Ectodermal cell (in vitro differentiated cells): ENCODE measurements at regions not wholly inside any gene's neighbourhood (a gene's known extent, or its start where the extent isn't known, plus 50 kb on each side); places are given as distances from the start of the nearest gene placed in this dataset.

ENCODE experiments used
- H3K27ac ChIP-seq: 2 replicates; pipeline ENCODE4 v1.7.0; 2013; ENCODE audit warnings: mild to moderate bottlenecking, low read depth, low read length; ENCODE audit not compliant: insufficient read depth, poor library complexity, severe bottlenecking
- H3K27me3 ChIP-seq: 2 replicates; pipeline ENCODE4 v1.7.0; 2013; ENCODE audit warnings: mild to moderate bottlenecking, low read length; ENCODE audit not compliant: insufficient read depth, control insufficient read depth, poor library complexity, severe bottlenecking
- H3K36me3 ChIP-seq: one replicate; pipeline ENCODE4 v1.7.0; 2013; ENCODE audit warnings: low read length; ENCODE audit not compliant: control insufficient read depth, insufficient read depth
- H3K4me1 ChIP-seq: one replicate; pipeline ENCODE4 v1.7.0; 2013; ENCODE audit warnings: low read length; ENCODE audit not compliant: control insufficient read depth, insufficient read depth
- H3K4me3 ChIP-seq: 2 replicates; pipeline ENCODE4 v1.7.0; 2013; ENCODE audit warnings: low read depth, low read length, control low read depth; ENCODE audit not compliant: insufficient read depth
- H3K9me3 ChIP-seq: 2 replicates; pipeline ENCODE4 v1.7.0; 2013; ENCODE audit warnings: mild to moderate bottlenecking, low read length, moderate library complexity; ENCODE audit not compliant: control insufficient read depth
- WGBS, 2 experiments: methylation state at CpG; one replicate each; pipeline ENCODE4 v1.1.7; 2013; ENCODE audit warnings: missing lambda C conversion rate in 2 of 2; 5-methylcytosine and 5-hydroxymethylcytosine counted together

DNA sequence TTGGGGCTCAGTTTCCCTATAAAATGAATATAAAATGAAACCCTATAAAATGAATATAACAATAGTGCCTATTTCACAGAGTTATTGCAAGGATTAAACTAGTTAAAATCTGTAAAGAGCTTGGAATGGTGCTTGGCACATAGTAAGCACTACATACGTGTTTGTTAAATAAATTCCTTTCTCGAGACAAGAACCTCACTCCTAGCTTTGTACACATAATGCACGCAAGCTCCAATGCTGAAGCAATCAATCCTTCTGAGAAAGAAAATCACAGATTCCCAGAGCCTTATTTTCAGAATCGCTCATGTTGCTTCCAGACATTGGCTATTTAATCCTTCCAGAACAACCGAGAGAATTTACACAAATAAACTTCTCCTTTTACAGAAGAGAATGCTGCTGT lies 440.9 kb downstream of the IRS1 start:
- WGBS, 2 experiments = 88 to 95% methylated on average over 5 of the region's 5 CpGs
- Histone ChIP-seq H3K4me1 (peaks cover 3% of the 10 kb centered on the region), H3K4me3 (no peak overlapping the region)

DNA sequence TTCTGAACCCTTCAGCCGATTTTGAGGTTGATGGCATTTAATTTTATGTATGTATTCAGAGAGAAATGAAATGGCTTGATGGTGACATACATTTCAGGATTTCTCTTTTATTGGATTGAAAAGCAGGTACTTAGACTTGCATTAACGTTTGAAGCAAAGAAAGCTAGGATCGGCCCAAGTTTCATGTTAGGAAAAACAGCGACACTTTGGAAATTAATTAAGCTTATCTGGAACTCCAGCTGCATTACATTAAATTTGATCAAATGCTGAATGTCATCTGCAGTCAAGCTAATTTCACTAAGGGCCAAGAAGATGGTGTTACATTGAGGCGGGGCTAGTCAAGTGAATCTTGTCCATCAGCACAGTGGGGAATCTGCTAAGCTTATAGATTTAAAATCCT lies 441.8 kb downstream of the IRS1 start:
- Histone ChIP-seq H3K9me3 (no peaks in the 10 kb centered on the region), H3K27me3 (no peaks in the 10 kb centered on the region), H3K4me1 (peaks cover 3% of the 10 kb centered on the region), H3K36me3 (no peaks in the 10 kb centered on the region), H3K27ac (no peak overlapping the region), H3K4me3 (no peak overlapping the region)
- 88 to 95% methylated on average over 5 of the region's 5 CpGs for WGBS, 2 experiments

More for the DNA sequence above, 440.9 kb downstream of the IRS1 start:
- Histone ChIP-seq H3K27ac (no peak overlapping the region), H3K9me3 (no peaks in the 10 kb centered on the region), H3K36me3 (no peaks in the 10 kb centered on the region), H3K27me3 (no peaks in the 10 kb centered on the region)

DNA sequence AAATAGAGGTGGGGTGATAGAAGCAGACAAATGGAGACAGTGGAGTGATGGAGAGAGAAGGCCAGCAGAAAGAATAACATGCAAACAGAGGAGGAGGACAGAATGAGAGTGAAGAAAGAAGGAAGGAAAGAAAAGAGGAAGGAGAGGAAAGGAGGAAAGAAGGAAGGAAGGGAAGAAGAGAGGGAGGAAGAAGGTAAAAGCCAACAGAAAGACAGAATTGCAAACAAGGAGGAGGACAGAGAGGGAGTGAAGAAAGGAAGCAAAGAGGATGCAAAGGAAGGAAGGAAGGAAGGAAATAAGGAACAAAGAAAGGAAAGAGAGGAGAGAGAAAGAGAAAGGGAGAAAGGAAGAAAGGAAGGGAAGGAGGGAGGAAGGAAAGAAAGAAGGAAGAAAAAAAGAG lies 444.0 kb downstream of the IRS1 start:
- no peak overlapping the region for H3K4me3 ChIP-seq
- no peaks in the 10 kb centered on the region for H3K9me3 ChIP-seq
- H3K4me1 ChIP-seq = peaks cover 3% of the 10 kb centered on the region
- no peaks in the 10 kb centered on the region for H3K27me3 ChIP-seq
- H3K36me3 ChIP-seq = no peaks in the 10 kb centered on the region
- H3K27ac ChIP-seq = no peak overlapping the region

- H3K4me1 ChIP-seq = peaks cover 3% of the 10 kb centered on the region
- no peaks in the 10 kb centered on the region for H3K27me3 ChIP-seq
- H3K4me3 ChIP-seq = no peak overlapping the region
- H3K27ac ChIP-seq = no peak overlapping the region
- H3K36me3 ChIP-seq = no peaks in the 10 kb centered on the region
- H3K9me3 ChIP-seq = no peaks in the 10 kb centered on the region
Measured at GRCh38 chr2:226354434-226354833, 445.2 kb downstream of the IRS1 start.

- WGBS, 2 experiments = 89 to 90% methylated on average over 6 of the region's 6 CpGs
Measured at GRCh38 chr2:226352941-226353560, 446.6 kb downstream of the IRS1 start.

DNA sequence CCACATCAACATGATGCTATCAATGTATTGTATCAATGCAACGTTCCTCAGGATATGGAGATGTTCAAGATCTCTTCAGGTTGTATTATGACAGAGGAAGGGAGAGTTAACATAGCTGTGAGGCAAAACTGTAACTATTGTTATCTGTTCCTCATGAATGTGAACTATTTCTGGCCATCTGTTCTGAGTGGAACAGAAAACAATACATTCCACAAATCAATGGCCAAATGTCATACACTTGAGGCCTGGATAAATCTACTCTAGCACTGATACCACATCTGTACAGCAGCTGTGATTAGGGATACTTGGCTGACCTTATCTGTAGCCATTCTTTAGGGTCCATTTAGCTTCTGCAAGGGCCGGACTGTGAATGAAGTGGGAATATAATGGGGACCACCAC lies 447.9 kb downstream of the IRS1 start:
- Histone ChIP-seq H3K9me3 (no peaks in the 10 kb centered on the region), H3K27me3 (no peaks in the 10 kb centered on the region), H3K4me1 (no peaks in the 10 kb centered on the region), H3K36me3 (no peaks in the 10 kb centered on the region), H3K4me3 (no peak overlapping the region), H3K27ac (no peak overlapping the region)
- 98 to 100% methylated on average over 2 of the region's 2 CpGs for WGBS, 2 experiments

More at GRCh38 chr2:226352941-226353560, 446.6 kb downstream of the IRS1 start:
- H3K4me3 ChIP-seq = no peak overlapping the region
- no peaks in the 10 kb centered on the region for H3K27me3 ChIP-seq
- no peaks in the 10 kb centered on the region for H3K4me1 ChIP-seq
- H3K36me3 ChIP-seq = no peaks in the 10 kb centered on the region
- H3K27ac ChIP-seq = no peak overlapping the region
- H3K9me3 ChIP-seq = no peaks in the 10 kb centered on the region

DNA sequence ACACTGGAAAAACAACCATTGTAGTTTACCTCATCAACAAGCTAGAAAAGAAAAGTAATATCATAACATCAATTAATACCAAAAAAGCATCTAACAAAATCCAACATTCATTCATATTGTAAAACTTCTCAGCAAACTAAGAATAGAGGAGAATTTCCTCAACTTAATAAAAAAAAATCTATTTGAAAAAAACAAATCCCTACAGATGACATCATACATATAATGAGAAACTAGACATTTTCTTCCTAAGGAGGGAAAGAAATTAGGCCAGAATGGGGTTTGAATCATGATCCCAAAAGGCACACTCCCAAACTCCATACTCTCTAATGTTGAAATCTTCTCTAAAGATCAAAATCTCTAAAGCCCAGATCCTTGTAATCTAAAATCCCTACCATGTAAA lies 460.0 kb downstream of the IRS1 start:
- H3K4me3 ChIP-seq = no peak overlapping the region
- no peaks in the 10 kb centered on the region for H3K4me1 ChIP-seq
- H3K36me3 ChIP-seq = no peaks in the 10 kb centered on the region
- no peak overlapping the region for H3K27ac ChIP-seq
- no peaks in the 10 kb centered on the region for H3K9me3 ChIP-seq
- no peaks in the 10 kb centered on the region for H3K27me3 ChIP-seq

DNA sequence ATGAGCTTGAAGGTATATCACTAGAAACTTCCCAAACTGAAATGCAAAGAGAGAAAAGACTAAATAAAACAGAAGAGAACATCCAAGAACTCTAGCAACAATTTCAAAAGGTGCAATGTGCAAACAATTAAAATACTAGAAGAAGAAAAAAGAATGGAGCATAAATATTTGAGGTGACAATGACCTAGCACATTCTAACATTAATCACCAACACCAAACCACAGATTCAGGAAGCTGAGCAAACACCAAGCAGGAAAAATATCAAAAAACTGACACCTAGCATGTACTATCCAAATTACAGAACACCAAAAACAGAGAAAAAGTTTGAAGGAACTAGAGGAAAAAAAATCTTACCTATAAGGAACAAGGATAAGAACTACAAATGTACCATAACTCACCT lies 460.8 kb downstream of the IRS1 start:
- H3K4me1 ChIP-seq = no peaks in the 10 kb centered on the region
- no peaks in the 10 kb centered on the region for H3K36me3 ChIP-seq
- H3K27me3 ChIP-seq = no peaks in the 10 kb centered on the region
- H3K4me3 ChIP-seq = no peak overlapping the region
- H3K27ac ChIP-seq = no peak overlapping the region
- no peaks in the 10 kb centered on the region for H3K9me3 ChIP-seq

GRCh38 chr2:226337941-226338600 lies 461.5 kb downstream of the IRS1 start:
- no peak overlapping the region for H3K4me3 ChIP-seq
- H3K27ac ChIP-seq = no peak overlapping the region
- WGBS, 2 experiments = 53 to 68% methylated on average over 1 to 2 of the region's 2 CpGs
- H3K36me3 ChIP-seq = no peaks in the 10 kb centered on the region
- H3K4me1 ChIP-seq = no peaks in the 10 kb centered on the region
- no peaks in the 10 kb centered on the region for H3K27me3 ChIP-seq
- no peaks in the 10 kb centered on the region for H3K9me3 ChIP-seq

GRCh38 chr2:226336283-226336682 lies 463.3 kb downstream of the IRS1 start:
- H3K27ac ChIP-seq = no peak overlapping the region
- H3K27me3 ChIP-seq = no peaks in the 10 kb centered on the region
- no peaks in the 10 kb centered on the region for H3K36me3 ChIP-seq
- no peaks in the 10 kb centered on the region for H3K4me1 ChIP-seq
- H3K9me3 ChIP-seq = no peaks in the 10 kb centered on the region
- no peak overlapping the region for H3K4me3 ChIP-seq
- WGBS, 2 experiments = 81 to 91% methylated on average over 2 to 3 of the region's 3 CpGs
